ENCODE measurements at regions not wholly inside any gene's neighbourhood (a gene's known extent, or its start where the extent isn't known, plus 50 kb on each side); places are given as distances from the start of the nearest gene placed in this dataset.

DNA sequence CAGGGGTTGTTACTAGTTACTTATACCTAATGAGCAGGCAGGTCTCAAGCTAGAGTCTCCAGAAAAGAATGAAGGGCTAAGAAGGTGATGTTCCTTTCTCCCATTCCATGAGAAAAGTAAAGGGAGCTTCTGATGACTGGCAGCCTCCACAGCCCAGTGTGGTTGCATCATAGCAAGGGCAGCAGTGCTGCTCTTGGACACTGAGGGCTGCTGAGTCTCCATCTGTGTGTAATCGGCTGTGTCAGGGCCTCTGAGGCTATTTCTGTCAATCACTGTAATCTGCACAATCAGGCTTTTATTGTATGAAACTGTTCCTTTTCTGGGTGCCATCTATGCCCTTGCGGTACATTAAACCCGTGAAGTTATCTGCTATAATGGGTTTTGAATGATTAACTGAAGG lies 164.1 kb upstream of the FBXO11 start:
- intact Hi-C loops (cut with DNase I), result no loop called here
- WGBS, 2 donors, result 79 to 92% methylated on average over 3 of the region's 3 CpGs
- Histone ChIP-seq H3K36me3 (no peaks in the 10 kb centered on the region), H3K27me3 (no peaks in the 10 kb centered on the region), H3K4me1 (peaks cover 2 to 3% of the 10 kb centered on the region in 2 donors), H3K9me3 (no peaks in the 10 kb centered on the region), H3K4me3 (replicated peaks in 1 of 3) (no peak overlapping the region), H3K27ac (no peak overlapping the region)
- DNase-seq, result no peak
- TF ChIP-seq, protein P1, sequence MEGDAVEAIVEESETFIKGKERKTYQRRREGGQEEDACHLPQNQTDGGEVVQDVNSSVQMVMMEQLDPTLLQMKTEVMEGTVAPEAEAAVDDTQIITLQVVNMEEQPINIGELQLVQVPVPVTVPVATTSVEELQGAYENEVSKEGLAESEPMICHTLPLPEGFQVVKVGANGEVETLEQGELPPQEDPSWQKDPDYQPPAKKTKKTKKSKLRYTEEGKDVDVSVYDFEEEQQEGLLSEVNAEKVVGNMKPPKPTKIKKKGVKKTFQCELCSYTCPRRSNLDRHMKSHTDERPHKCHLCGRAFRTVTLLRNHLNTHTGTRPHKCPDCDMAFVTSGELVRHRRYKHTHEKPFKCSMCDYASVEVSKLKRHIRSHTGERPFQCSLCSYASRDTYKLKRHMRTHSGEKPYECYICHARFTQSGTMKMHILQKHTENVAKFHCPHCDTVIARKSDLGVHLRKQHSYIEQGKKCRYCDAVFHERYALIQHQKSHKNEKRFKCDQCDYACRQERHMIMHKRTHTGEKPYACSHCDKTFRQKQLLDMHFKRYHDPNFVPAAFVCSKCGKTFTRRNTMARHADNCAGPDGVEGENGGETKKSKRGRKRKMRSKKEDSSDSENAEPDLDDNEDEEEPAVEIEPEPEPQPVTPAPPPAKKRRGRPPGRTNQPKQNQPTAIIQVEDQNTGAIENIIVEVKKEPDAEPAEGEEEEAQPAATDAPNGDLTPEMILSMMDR (IDR thresholded peaks at IDR 0.05), result no peak
- TF ChIP-seq POLR2A (IDR thresholded peaks at IDR 0.05), result no peak

DNA sequence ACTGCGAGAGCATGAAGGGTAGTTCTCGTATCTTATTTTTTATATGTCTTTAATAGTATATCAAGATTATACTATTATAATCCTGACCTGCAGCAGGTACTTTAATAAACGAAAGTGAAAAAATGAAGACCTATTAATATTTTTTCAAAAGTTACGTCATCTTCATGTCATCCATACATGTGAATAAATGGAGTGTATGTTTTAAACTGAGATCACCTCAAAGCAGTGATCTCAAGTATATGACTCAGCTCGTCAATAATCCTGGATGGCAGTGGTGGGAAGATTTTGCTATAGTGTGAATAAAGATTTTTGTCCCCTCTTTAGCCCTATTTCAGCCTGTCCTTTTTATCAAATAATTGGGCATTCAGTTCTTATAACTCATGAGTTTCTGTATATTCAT lies 166.3 kb upstream of the FBXO11 start:
- H3K36me3 ChIP-seq, result no peaks in the 10 kb centered on the region
- no peaks in the 10 kb centered on the region for H3K27me3 ChIP-seq
- intact Hi-C loops (cut with DNase I), result no loop called here
- TF ChIP-seq POLR2A (IDR thresholded peaks at IDR 0.05), result no peak
- TF ChIP-seq, protein P1 (IDR thresholded peaks at IDR 0.05), result no peak
- H3K9me3 ChIP-seq, result no peaks in the 10 kb centered on the region
- no peak overlapping the region for H3K4me3 ChIP-seq (replicated peaks in 1 of 3)
- no peak overlapping the region for H3K27ac ChIP-seq
- 91 to 92% methylated on average over 5 of the region's 5 CpGs for WGBS, 2 donors
- peaks cover 3 to 4% of the 10 kb centered on the region in 2 donors for H3K4me1 ChIP-seq
- DNase-seq, result no peak

DNA sequence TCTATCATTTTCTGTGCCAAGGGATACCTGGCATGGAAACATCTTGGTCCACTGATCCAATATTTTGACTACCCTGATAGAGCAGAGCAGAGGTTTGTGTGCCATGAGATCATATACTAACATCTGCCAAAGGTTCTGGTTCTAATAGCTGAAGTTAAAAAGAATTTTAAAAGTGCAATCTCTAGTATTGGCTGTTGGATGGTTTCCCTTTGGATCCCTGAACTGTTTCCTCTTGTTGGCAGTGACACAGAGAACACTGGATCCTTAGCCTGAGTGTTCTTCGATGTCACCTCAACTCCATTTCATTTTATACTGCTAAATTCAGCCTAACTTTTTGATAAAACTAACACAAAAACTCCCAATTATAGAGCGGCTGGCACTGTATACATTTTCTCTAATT lies 169.3 kb upstream of the FBXO11 start:
- Histone ChIP-seq H3K9me3 (no peaks in the 10 kb centered on the region), H3K4me1 (peaks cover 3 to 4% of the 10 kb centered on the region in 2 donors), H3K4me3 (replicated peaks in 1 of 3) (no peak overlapping the region), H3K36me3 (no peaks in the 10 kb centered on the region), H3K27me3 (no peaks in the 10 kb centered on the region), H3K27ac (no peak overlapping the region)
- intact Hi-C loops (cut with DNase I), result no loop called here
- TF ChIP-seq, protein P1 (IDR thresholded peaks at IDR 0.05), result no peak
- no peak for TF ChIP-seq POLR2A (IDR thresholded peaks at IDR 0.05)
- no peak for DNase-seq
- 84 to 91% methylated on average over 2 of the region's 2 CpGs for WGBS, 2 donors

DNA sequence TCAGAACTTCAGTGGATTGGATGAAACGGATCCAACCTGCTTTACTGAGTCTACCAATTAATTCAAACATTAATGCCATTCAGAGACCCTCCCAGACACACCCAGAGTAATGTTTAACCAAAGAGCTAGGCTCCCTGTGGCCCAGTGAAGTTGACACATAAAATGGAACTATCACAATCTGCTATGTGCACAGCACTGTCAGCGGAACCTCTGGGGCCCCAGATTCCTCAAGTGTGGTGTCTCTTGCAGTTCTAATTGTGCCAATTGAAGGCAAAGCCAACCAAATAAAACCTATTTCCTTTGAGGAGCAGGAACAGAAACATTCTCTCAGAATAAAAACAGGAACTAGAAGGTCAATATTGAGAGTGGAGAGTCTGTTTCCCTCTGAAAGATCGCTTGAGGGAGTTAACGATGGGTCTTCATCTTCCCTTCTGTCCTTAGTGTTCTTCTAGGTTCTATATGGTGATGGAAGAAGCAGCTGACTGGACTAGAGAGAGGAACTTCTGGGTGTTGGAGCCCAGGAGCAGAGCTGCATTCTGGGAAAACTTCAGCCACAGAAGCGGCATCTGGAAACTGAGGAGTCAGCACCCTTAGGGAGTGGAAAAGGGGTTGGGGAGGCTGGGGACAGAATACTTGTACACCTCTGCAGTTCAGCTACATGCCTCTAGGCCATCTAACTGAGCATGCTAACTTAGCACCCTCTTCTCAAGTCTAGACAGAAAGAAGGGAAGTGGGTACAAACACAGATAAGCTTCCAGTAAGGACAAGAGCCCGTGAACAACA lies 174.4 kb upstream of the FBXO11 start:
- H3K4me3 ChIP-seq (replicated peaks in 1 of 3), result no peak overlapping the region
- no peaks in the 10 kb centered on the region for H3K9me3 ChIP-seq
- no peak overlapping the region for H3K27ac ChIP-seq
- WGBS, 2 donors, result 83 to 85% methylated on average over 6 of the region's 6 CpGs
- no peaks in the 10 kb centered on the region for H3K36me3 ChIP-seq
- intact Hi-C loops (cut with DNase I), result no loop called here
- H3K4me1 ChIP-seq, result no peaks in the 10 kb centered on the region
- TF ChIP-seq, protein P1 (IDR thresholded peaks at IDR 0.05), result no peak
- TF ChIP-seq POLR2A (IDR thresholded peaks at IDR 0.05), result no peak
- DNase-seq, result no peak
- no peaks in the 10 kb centered on the region for H3K27me3 ChIP-seq

DNA sequence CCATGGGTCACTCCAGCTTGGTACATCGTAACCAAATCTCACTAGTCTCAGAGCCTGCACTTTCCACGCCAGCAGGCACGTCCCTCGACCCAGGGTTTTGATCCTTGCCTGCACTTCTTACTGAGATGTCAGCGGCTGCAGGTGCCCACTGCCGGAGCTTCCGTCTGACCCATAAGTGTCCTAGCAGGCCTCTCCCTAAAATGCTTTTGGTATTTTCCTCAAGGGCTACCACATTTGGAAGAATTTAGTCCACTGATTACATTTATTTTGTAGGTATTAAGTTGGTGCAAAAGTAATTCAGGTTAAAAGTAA lies 175.0 kb upstream of the FBXO11 start:
- Histone ChIP-seq H3K27me3 (no peaks in the 10 kb centered on the region), H3K36me3 (no peaks in the 10 kb centered on the region), H3K27ac (no peak overlapping the region), H3K4me3 (replicated peaks in 1 of 3) (no peak overlapping the region), H3K4me1 (no peaks in the 10 kb centered on the region), H3K9me3 (no peaks in the 10 kb centered on the region)
- 86 to 87% methylated on average over 7 of the region's 7 CpGs for WGBS, 2 donors
- TF ChIP-seq, protein P1 (IDR thresholded peaks at IDR 0.05), result no peak
- TF ChIP-seq POLR2A (IDR thresholded peaks at IDR 0.05), result no peak
- DNase-seq, result no peak
- intact Hi-C loops (cut with DNase I), result no loop called here
